Endothelial cell of umbilical vein (primary cell): ENCODE measurements at regions not wholly inside any gene's neighbourhood (a gene's known extent, or its start where the extent isn't known, plus 50 kb on each side); places are given as distances from the start of the nearest gene placed in this dataset.

Experiments
- CTCF ChIP-seq, 2 donors: IDR thresholded peaks; 1 replicate in 1 of 2; 2 replicates in 1 of 2; pipeline ENCODE4 v1.5.1; 2011; ENCODE audit warnings: low read length in 2 of 2, mild to moderate bottlenecking in 2 of 2, moderate library complexity in 2 of 2, control low read depth in 1 of 2, inconsistent platforms in 1 of 2, low read depth in 1 of 2; ENCODE audit not compliant: insufficient read depth in 1 of 2; ENCODE audit errors: extremely low read depth in 1 of 2
- POLR2AphosphoS5 ChIP-seq: IDR thresholded peaks from 2 replicates; pipeline ENCODE4 v1.6.1; 2012; ENCODE audit warnings: low read depth, mild to moderate bottlenecking, control low read depth, low read length, moderate library complexity; ENCODE audit not compliant: insufficient read depth

GRCh38 chr20:54347166-54347833 is 128.1 kb upstream of the DOK5 start:
- no peak for TF ChIP-seq CTCF (IDR thresholded peaks at IDR 0.05; ENCODE audit: extremely low read depth in 1 of 2, insufficient read depth in 1 of 2, low read depth in 1 of 2, low read length in 2 of 2)
- no peak for TF ChIP-seq POLR2AphosphoS5
